ENCODE measurements at regions not wholly inside any gene's neighbourhood (a gene's known extent, or its start where the extent isn't known, plus 50 kb on each side); places are given as distances from the start of the nearest gene placed in this dataset.

DNA sequence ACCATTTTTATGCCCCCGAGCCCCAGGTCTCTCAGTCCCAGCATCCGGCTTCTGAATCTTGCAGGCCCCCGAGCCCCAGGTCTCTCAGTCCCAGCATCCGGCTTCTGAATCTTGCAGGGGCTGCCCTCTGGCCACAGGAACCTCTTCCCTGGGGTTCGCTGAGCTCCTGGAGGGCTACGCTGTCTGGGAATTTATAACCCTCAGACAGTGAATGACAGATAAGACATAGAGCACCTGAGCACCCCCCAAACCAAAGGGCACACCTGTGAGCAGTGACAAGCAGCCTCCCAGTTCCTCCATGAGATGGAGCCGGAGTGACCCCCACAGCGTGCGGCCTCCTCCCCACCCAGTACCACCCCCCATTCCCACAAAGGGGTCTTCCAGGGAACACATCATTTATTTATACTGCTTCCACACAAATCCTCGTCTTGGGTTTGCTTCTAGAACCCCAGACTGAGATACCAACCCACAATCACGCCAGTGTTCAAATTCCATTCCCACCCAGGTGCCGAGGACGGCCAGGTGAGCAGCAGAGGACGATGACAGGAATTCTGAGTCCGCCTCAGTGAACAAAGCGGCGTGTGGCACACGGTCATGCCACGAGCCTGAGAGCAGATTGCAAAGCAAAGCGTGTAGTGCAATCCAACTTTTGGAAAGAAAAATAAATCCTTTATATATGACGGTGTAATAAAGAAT is 57.7 kb upstream of the FAM20C start:
- TF ChIP-seq, protein P1, sequence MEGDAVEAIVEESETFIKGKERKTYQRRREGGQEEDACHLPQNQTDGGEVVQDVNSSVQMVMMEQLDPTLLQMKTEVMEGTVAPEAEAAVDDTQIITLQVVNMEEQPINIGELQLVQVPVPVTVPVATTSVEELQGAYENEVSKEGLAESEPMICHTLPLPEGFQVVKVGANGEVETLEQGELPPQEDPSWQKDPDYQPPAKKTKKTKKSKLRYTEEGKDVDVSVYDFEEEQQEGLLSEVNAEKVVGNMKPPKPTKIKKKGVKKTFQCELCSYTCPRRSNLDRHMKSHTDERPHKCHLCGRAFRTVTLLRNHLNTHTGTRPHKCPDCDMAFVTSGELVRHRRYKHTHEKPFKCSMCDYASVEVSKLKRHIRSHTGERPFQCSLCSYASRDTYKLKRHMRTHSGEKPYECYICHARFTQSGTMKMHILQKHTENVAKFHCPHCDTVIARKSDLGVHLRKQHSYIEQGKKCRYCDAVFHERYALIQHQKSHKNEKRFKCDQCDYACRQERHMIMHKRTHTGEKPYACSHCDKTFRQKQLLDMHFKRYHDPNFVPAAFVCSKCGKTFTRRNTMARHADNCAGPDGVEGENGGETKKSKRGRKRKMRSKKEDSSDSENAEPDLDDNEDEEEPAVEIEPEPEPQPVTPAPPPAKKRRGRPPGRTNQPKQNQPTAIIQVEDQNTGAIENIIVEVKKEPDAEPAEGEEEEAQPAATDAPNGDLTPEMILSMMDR (conservative IDR thresholded peaks at IDR 0.05 in 1 of 2, IDR thresholded peaks at IDR 0.05 in 1 of 2; ENCODE audit: extremely low read depth in 1 of 2, insufficient read depth in 1 of 2, low read depth in 1 of 2, low read length in 2 of 2) = no peak
- no peak for TF ChIP-seq EZH2 (IDR thresholded peaks at IDR 0.05; ENCODE audit: borderline replicate concordance, low read length)

Data from mammary epithelial cell (primary cell).